HEK293 (cell line): ENCODE measurements at regions not wholly inside any gene's neighbourhood (a gene's known extent, or its start where the extent isn't known, plus 50 kb on each side); places are given as distances from the start of the nearest gene placed in this dataset.

ENCODE experiments used
- CTCF ChIA-PET: fragments of 350-600 bp; formaldehyde crosslinking; extraction: SDS; loops from one replicate; lab custom pipeline; 2021; ENCODE audit warnings: antibody characterized with exemption; lab: Yijun Ruan, JAX
- POLR2A ChIA-PET: fragments of 300-600 bp; formaldehyde crosslinking; extraction: SDS; loops from one replicate; lab custom pipeline; 2020; ENCODE audit warnings: antibody characterized with exemption, inconsistent platforms; lab: Yijun Ruan, JAX
- H3K27ac ChIP-seq: fragments of 200-500 bp; sonication (Bioruptor generic); 2 replicates; pipeline ENCODE4 v1.5.1; 2014; ENCODE audit warnings: low read depth, low read length, control low read depth, inconsistent platforms; ENCODE audit errors: extremely low read depth
- H3K36me3 ChIP-seq, 2 experiments: fragments of 200-500 bp in 1 of 2; sonication (Bioruptor generic) in 1 of 2; 1 replicate in 1 of 2; 2 replicates in 1 of 2; pipeline ENCODE4 v1.5.1; 2014 to 2017; ENCODE audit warnings: inconsistent platforms in 2 of 2, low read length in 2 of 2; ENCODE audit not compliant: control insufficient read depth in 2 of 2, insufficient read depth in 1 of 2
- H3K4me1 ChIP-seq: fragments of 200-500 bp; sonication (Bioruptor generic); 2 replicates; pipeline ENCODE4 v1.5.1; 2014; ENCODE audit warnings: mild to moderate bottlenecking, low read length, inconsistent platforms; ENCODE audit not compliant: control insufficient read depth, insufficient read depth
- H3K4me3 ChIP-seq: 2 replicates; pipeline ENCODE4 v1.5.1; 2011; ENCODE audit warnings: low read depth, mild to moderate bottlenecking, control low read depth, low read length, moderate library complexity
- H3K9me3 ChIP-seq: fragments of 200-500 bp; sonication (Bioruptor generic); 2 replicates; pipeline ENCODE4 v1.5.1; 2014; ENCODE audit warnings: low read depth, low read length, inconsistent platforms; ENCODE audit not compliant: control insufficient read depth, insufficient read depth
- AEBP2 ChIP-seq: fragments of 450-650 bp; formaldehyde crosslinking; IDR thresholded peaks from 2 replicates; pipeline ENCODE4 v1.5.1; 2016; ENCODE audit warnings: missing biosample characterization, missing genetic modification characterization, borderline replicate concordance
- EGR2 ChIP-seq: fragments of 450-650 bp; formaldehyde crosslinking; IDR thresholded peaks from 2 replicates; pipeline ENCODE4 v1.5.1; 2016; ENCODE audit warnings: low read depth, missing biosample characterization, missing genetic modification characterization
- GLIS1 ChIP-seq: fragments of 450-650 bp; formaldehyde crosslinking; IDR thresholded peaks from 2 replicates; pipeline ENCODE4 v1.5.1; 2016; ENCODE audit warnings: missing biosample characterization, missing genetic modification characterization
- INSM2 ChIP-seq: fragments of 450-650 bp; formaldehyde crosslinking; IDR thresholded peaks from 2 replicates; pipeline ENCODE4 v1.5.1; 2016; ENCODE audit warnings: missing biosample characterization, missing genetic modification characterization
- MEIS1 ChIP-seq: sonication (generic); formaldehyde crosslinking; IDR thresholded peaks from 2 replicates; pipeline ENCODE4 v1.8.1; 2022; ENCODE audit warnings: missing genetic modification reagents, mild to moderate bottlenecking, borderline replicate concordance
- PRDM4 ChIP-seq: fragments of 450-650 bp; formaldehyde crosslinking; IDR thresholded peaks from 2 replicates; pipeline ENCODE4 v1.5.1; 2017; ENCODE audit warnings: missing biosample characterization, missing genetic modification characterization
- ZBTB20 ChIP-seq: fragments of 450-650 bp; formaldehyde crosslinking; IDR thresholded peaks from 2 replicates; pipeline ENCODE4 v1.5.1; 2016; ENCODE audit warnings: missing biosample characterization, missing genetic modification characterization
- ZFHX2 ChIP-seq: fragments of 450-650 bp; formaldehyde crosslinking; conservative IDR thresholded peaks from 2 replicates; pipeline ENCODE4 v1.5.1; 2016; ENCODE audit warnings: missing biosample characterization, missing genetic modification characterization
- ZFP3 ChIP-seq: fragments of 450-650 bp; formaldehyde crosslinking; IDR thresholded peaks from 2 replicates; pipeline ENCODE4 v1.5.1; 2016; ENCODE audit warnings: low read depth, missing biosample characterization, missing genetic modification characterization
- ZNF112 ChIP-seq: fragments of 450-650 bp; formaldehyde crosslinking; IDR thresholded peaks from 2 replicates; pipeline ENCODE4 v1.5.0; 2017; ENCODE audit warnings: missing biosample characterization, missing genetic modification characterization
- ZNF121 ChIP-seq: fragments of 450-650 bp; formaldehyde crosslinking; IDR thresholded peaks from 2 replicates; pipeline ENCODE4 v1.5.1; 2016; ENCODE audit warnings: missing biosample characterization, missing genetic modification characterization
- ZNF16 ChIP-seq: fragments of 450-650 bp; formaldehyde crosslinking; IDR thresholded peaks from 2 replicates; pipeline ENCODE4 v1.5.1; 2016; ENCODE audit warnings: low read depth, missing biosample characterization, missing genetic modification characterization
- ZNF184 ChIP-seq: fragments of 450-650 bp; IDR thresholded peaks from 2 replicates; pipeline ENCODE4 v1.5.1; 2018; ENCODE audit warnings: missing biosample characterization, mild to moderate bottlenecking, missing genetic modification characterization
- ZNF223 ChIP-seq: fragments of 450-650 bp; formaldehyde crosslinking; IDR thresholded peaks from 2 replicates; pipeline ENCODE4 v1.5.1; 2016; ENCODE audit warnings: missing biosample characterization, missing genetic modification characterization
- ZNF274 ChIP-seq, 2 experiments: fragments of 200-500 bp in 1 of 2; fragments of 450-650 bp in 1 of 2; sonication (Bioruptor generic) in 1 of 2; formaldehyde crosslinking in 1 of 2; IDR thresholded peaks; 2 replicates each; pipeline versions ENCODE4 v1.5.1 to v1.6.1; 2014 to 2016; ENCODE audit warnings: borderline replicate concordance in 1 of 2, inconsistent platforms in 1 of 2, low read length in 1 of 2, missing biosample characterization in 1 of 2, missing genetic modification characterization in 1 of 2
- ZNF302 ChIP-seq: fragments of 450-650 bp; formaldehyde crosslinking; IDR thresholded peaks from 2 replicates; pipeline ENCODE4 v1.5.1; 2016; ENCODE audit warnings: missing biosample characterization, missing genetic modification characterization, low read depth
- ZNF391 ChIP-seq: fragments of 450-650 bp; formaldehyde crosslinking; IDR thresholded peaks from 2 replicates; pipeline ENCODE4 v1.5.1; 2016; ENCODE audit warnings: low read depth, missing biosample characterization, missing genetic modification characterization, borderline replicate concordance
- ZNF514 ChIP-seq: fragments of 450-650 bp; formaldehyde crosslinking; IDR thresholded peaks from 2 replicates; pipeline ENCODE4 v1.5.1; 2016; ENCODE audit warnings: missing biosample characterization, missing genetic modification characterization
- ZNF529 ChIP-seq: fragments of 450-650 bp; formaldehyde crosslinking; IDR thresholded peaks from 2 replicates; pipeline ENCODE4 v1.5.1; 2017; ENCODE audit warnings: missing genetic modification characterization, missing biosample characterization; ENCODE audit not compliant: insufficient replicate concordance
- ZNF530 ChIP-seq: fragments of 450-650 bp; formaldehyde crosslinking; IDR thresholded peaks from 2 replicates; pipeline ENCODE4 v1.5.1; 2016; ENCODE audit warnings: low read depth, missing biosample characterization, missing genetic modification characterization
- ZNF571 ChIP-seq: fragments of 450-650 bp; formaldehyde crosslinking; IDR thresholded peaks from 2 replicates; pipeline ENCODE4 v1.5.0; 2017; ENCODE audit warnings: missing biosample characterization, missing genetic modification characterization

GRCh38 chr9:93372391-93372790 is 79.1 kb upstream of the FAM120A start:
- ChIA-PET POLR2A (no interaction called here), CTCF (interaction anchor here (0.7 kb wide), 1 partner anchor 264 kb away, joined by 3 read pairs; no protein-coding TSS in a partner anchor)
- Histone ChIP-seq H3K36me3 (no peaks in the 10 kb centered on the region), H3K4me3 (no peak overlapping the region), H3K27ac (no peak overlapping the region), H3K4me1 (no peaks in the 10 kb centered on the region), H3K9me3 (no peaks in the 10 kb centered on the region)
- no peak for TF ChIP-seq MEIS1
- TF ChIP-seq ZFHX2 (tag by site-specific recombination): peak; percentile 43
- peak; percentile 63 for TF ChIP-seq EGR2
- no peak for TF ChIP-seq ZNF391
- TF ChIP-seq ZNF223 (tag by site-specific recombination): no peak

DNA sequence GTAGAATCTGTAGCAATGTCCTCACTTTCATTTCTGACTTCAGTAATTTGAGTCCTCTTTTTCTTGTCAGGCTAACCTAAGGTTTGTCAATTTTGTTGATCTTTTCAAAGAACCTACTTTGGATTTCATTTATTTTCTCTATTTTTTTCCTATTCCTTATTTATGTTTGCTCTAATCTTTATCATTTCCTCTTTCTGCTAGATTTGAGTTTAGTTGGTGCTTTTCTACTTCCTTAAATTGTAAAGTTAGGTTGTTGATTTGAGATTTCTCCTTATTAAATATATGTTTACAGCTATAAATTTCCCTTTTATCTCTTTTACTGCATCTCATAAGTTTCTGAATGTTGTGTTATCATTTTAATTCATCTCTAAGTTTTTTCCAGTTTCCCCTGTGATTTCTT is 75.1 kb upstream of the FAM120A start:
- H3K4me3 ChIP-seq: no peak overlapping the region
- H3K4me1 ChIP-seq: no peaks in the 10 kb centered on the region
- no peak for TF ChIP-seq ZNF302 (tag by site-specific recombination)
- TF ChIP-seq ZNF530 (tag by site-specific recombination): no peak
- no peak for TF ChIP-seq PRDM4 (tag by site-specific recombination)
- no peak for TF ChIP-seq ZNF184 (tag by site-specific recombination)
- TF ChIP-seq ZNF16: no peak
- no peak for TF ChIP-seq GLIS1 (tag by site-specific recombination)
- no peak for TF ChIP-seq ZNF112 (tag by site-specific recombination)
- TF ChIP-seq ZBTB20: no peak
- TF ChIP-seq AEBP2 (tag by site-specific recombination): no peak
- POLR2A ChIA-PET: interaction anchor here (0.6 kb wide), 1 partner anchor 68 kb away, joined by 3 read pairs; no protein-coding TSS in a partner anchor
- H3K9me3 ChIP-seq: no peaks in the 10 kb centered on the region
- CTCF ChIA-PET: no interaction called here
- H3K36me3 ChIP-seq: no peaks in the 10 kb centered on the region
- H3K27ac ChIP-seq: no peak overlapping the region

DNA sequence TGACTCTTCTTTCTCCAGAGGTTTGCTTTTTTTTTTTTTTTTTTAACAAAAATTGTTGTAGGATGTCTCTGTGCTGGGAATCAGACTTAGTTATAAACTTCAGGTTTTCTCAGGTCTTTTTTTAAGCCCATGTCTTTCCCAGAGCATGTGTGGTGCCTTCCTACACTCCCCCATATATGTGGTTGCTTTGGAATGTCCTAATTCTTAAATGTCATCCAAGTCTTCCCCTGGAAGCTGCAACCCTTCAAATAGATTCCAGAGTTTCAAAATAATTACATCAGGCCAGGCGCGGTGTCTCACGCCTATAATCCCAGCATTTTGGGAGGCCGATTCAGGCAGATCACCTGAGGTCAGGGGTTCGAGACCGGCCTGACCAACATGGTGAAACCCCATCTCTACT is 73.2 kb upstream of the FAM120A start:
- Histone ChIP-seq H3K4me3 (no peak overlapping the region), H3K9me3 (no peaks in the 10 kb centered on the region), H3K27ac (no peak overlapping the region), H3K36me3 (no peaks in the 10 kb centered on the region), H3K4me1 (no peaks in the 10 kb centered on the region)
- ChIA-PET POLR2A (no interaction called here), CTCF (interaction anchor here (0.8 kb wide), 1 partner anchor 13 kb away, joined by 4 read pairs; no protein-coding TSS in a partner anchor)
- no peak for TF ChIP-seq ZNF514 (tag by site-specific recombination)
- no peak for TF ChIP-seq ZNF274 (IDR thresholded peaks at IDR 0.05; ENCODE audit: low read length)
- TF ChIP-seq ZNF274 (tag by site-specific recombination; IDR thresholded peaks at IDR 0.05; ENCODE audit: borderline replicate concordance): no peak
- no peak for TF ChIP-seq ZNF571 (tag by site-specific recombination)
- TF ChIP-seq INSM2 (tag by site-specific recombination): no peak
- no peak for TF ChIP-seq ZFP3 (tag by site-specific recombination)
- TF ChIP-seq ZNF529 (tag by site-specific recombination): no peak
- TF ChIP-seq ZNF121 (tag by site-specific recombination): no peak
- TF ChIP-seq, all 188 proteins: peak for 0
